SK-N-SH (cell line): ENCODE measurements at regions not wholly inside any gene's neighbourhood (a gene's known extent, or its start where the extent isn't known, plus 50 kb on each side); places are given as distances from the start of the nearest gene placed in this dataset.

Experiments used
- CTCF ChIA-PET: fragments of 300-600, 350-600 bp; formaldehyde crosslinking; extraction: SDS; loops from one replicate; lab custom pipeline; 2021; lab: Yijun Ruan, JAX
- POLR2A ChIA-PET: fragments of 350-600 bp; sonication (Branson Sonifier 250); formaldehyde crosslinking; extraction: SDS; loops from one replicate; lab custom pipeline; 2020; ENCODE audit warnings: antibody characterized with exemption, inconsistent platforms; lab: Yijun Ruan, JAX
- DNase-seq: peaks from one replicate; pipeline ENCODE4 v3.0.0; 2012
- H2AFZ ChIP-seq: fragments of 200-600 bp; sonication (generic); 2 replicates; pipeline ENCODE4 v1.8.1; 2016; ENCODE audit warnings: antibody characterized with exemption, mild to moderate bottlenecking, low read depth
- H3F3A ChIP-seq: fragments of 200-600 bp; sonication (generic); replicated peaks from 2 replicates; pipeline ENCODE3; 2016; ENCODE audit warnings: antibody characterized with exemption, mild to moderate bottlenecking; ENCODE audit not compliant: insufficient read depth
- H3K27ac ChIP-seq, 2 experiments: fragments of 200-500 bp in 1 of 2; fragments of 200-600 bp in 1 of 2; sonication (Bioruptor generic) in 1 of 2; sonication (generic), shearing (Covaris generic) in 1 of 2; 2 replicates each; pipeline versions ENCODE4 v1.5.1 to v1.6.1; 2014 to 2016; ENCODE audit warnings: low read depth in 2 of 2, inconsistent platforms in 1 of 2, low read length in 1 of 2, mild to moderate bottlenecking in 1 of 2, mixed read lengths in 1 of 2
- H3K27me3 ChIP-seq: fragments of 200-600 bp; sonication (generic), shearing (Covaris generic); 2 replicates; pipeline ENCODE4 v1.6.1; 2016; ENCODE audit warnings: mixed run types; ENCODE audit not compliant: insufficient read depth
- H3K36me3 ChIP-seq, 2 experiments: fragments of 200-500 bp in 1 of 2; fragments of 200-600 bp in 1 of 2; sonication (Bioruptor generic) in 1 of 2; sonication (generic) in 1 of 2; replicated peaks in 1 of 2; 2 replicates each; pipeline versions ENCODE3 to v1.5.1; 2014 to 2016; ENCODE audit warnings: low read length in 1 of 2, mild to moderate bottlenecking in 1 of 2; ENCODE audit not compliant: insufficient read depth in 2 of 2, control insufficient read depth in 1 of 2
- H3K4me1 ChIP-seq, 2 experiments: fragments of 200-500 bp in 1 of 2; fragments of 200-600 bp in 1 of 2; sonication (Bioruptor generic) in 1 of 2; sonication (generic), shearing (Covaris generic) in 1 of 2; 2 replicates each; pipeline versions ENCODE4 v1.5.1 to v1.6.1; 2014 to 2016; ENCODE audit warnings: low read depth in 1 of 2, low read length in 1 of 2, mixed run types in 1 of 2; ENCODE audit not compliant: insufficient read depth in 2 of 2, control insufficient read depth in 1 of 2
- H3K4me2 ChIP-seq: fragments of 200-600 bp; sonication (generic), shearing (Covaris generic); 2 replicates; pipeline ENCODE4 v1.6.1; 2017; ENCODE audit warnings: mixed run types
- H3K4me3 ChIP-seq, 2 experiments: fragments of 200-500 bp in 1 of 2; fragments of 200-600 bp in 1 of 2; sonication (Bioruptor generic) in 1 of 2; sonication (generic), shearing (Covaris generic) in 1 of 2; 2 replicates each; pipeline versions ENCODE4 v1.5.1 to v1.8.1; 2014 to 2016; ENCODE audit warnings: low read depth in 2 of 2, inconsistent platforms in 1 of 2, low read length in 1 of 2, mild to moderate bottlenecking in 1 of 2, mixed read lengths in 1 of 2, moderate library complexity in 1 of 2
- H3K79me2 ChIP-seq: fragments of 200-600 bp; sonication (generic); 2 replicates; pipeline ENCODE4 v1.8.1; 2017; ENCODE audit warnings: mild to moderate bottlenecking; ENCODE audit not compliant: insufficient read depth
- H3K9ac ChIP-seq: fragments of 200-600 bp; sonication (generic); 2 replicates; pipeline ENCODE4 v1.6.1; 2017; ENCODE audit warnings: mixed run types
- H3K9me2 ChIP-seq: fragments of 200-600 bp; sonication (generic); 2 replicates; pipeline ENCODE4 v1.6.1; 2017; ENCODE audit warnings: mixed run types
- H3K9me3 ChIP-seq: fragments of 200-600 bp; sonication (generic); 2 replicates; pipeline ENCODE4 v1.6.1; 2017; ENCODE audit warnings: mixed run types, mild to moderate bottlenecking, moderate library complexity
- H4K20me1 ChIP-seq: fragments of 200-600 bp; sonication (generic); 2 replicates; pipeline ENCODE4 v1.6.1; 2017; ENCODE audit warnings: mild to moderate bottlenecking, mixed run types; ENCODE audit not compliant: insufficient read depth
- CHD2 ChIP-seq: fragments of 150-350 bp; IDR thresholded peaks from 2 replicates; pipeline ENCODE4 v1.6.1; 2018; ENCODE audit warnings: low read length; ENCODE audit not compliant: partially characterized antibody
- EP300 ChIP-seq, 2 experiments: IDR thresholded peaks; 2 replicates each; pipeline versions ENCODE4 v1.4.0 to v1.6.1; 2012; ENCODE audit warnings: borderline replicate concordance in 1 of 2, low read depth in 1 of 2, low read length in 1 of 2
- FOXM1 ChIP-seq: IDR thresholded peaks from 2 replicates; pipeline ENCODE4 v1.4.0; 2012; ENCODE audit warnings: low read depth, mild to moderate bottlenecking
- MXI1 ChIP-seq: IDR thresholded peaks from 2 replicates; pipeline ENCODE4 v1.6.1; 2012; ENCODE audit warnings: mild to moderate bottlenecking, low read depth, low read length, improper control_type of control experiment
- POLR2AphosphoS5 ChIP-seq: IDR thresholded peaks from 2 replicates; pipeline ENCODE4 v1.6.1; 2012; ENCODE audit warnings: low read depth, low read length
- RAD21 ChIP-seq: IDR thresholded peaks from 2 replicates; pipeline ENCODE4 v1.6.1; 2012; ENCODE audit warnings: mild to moderate bottlenecking, low read length
- SIN3A ChIP-seq: IDR thresholded peaks from 2 replicates; pipeline ENCODE4 v1.6.1; 2012; ENCODE audit warnings: low read depth, mild to moderate bottlenecking, low read length, moderate library complexity, borderline replicate concordance
- TCF12 ChIP-seq: IDR thresholded peaks from 2 replicates; pipeline ENCODE4 v1.4.0; 2012
- YY1 ChIP-seq: IDR thresholded peaks from 2 replicates; pipeline ENCODE4 v1.4.0; 2012; ENCODE audit warnings: low read depth, mild to moderate bottlenecking
- WGBS: methylation state at CpG from one replicate; pipeline ENCODE4 v1.1.6; 2017; ENCODE audit warnings: low lambda C conversion rate; 5-methylcytosine and 5-hydroxymethylcytosine counted together
- TF ChIP-seq, protein P1 (sequence below): IDR thresholded peaks from 2 replicates; pipeline ENCODE4 v1.4.0; 2012; ENCODE audit warnings: low read depth, borderline replicate concordance
- TF ChIP-seq, protein P2 (sequence below): fragments of 150-350 bp; IDR thresholded peaks from 2 replicates; pipeline ENCODE4 v1.6.1; 2017; ENCODE audit warnings: antibody characterized with exemption, low read length, low read depth, borderline replicate concordance
- TF ChIP-seq, protein P3 (sequence below): IDR thresholded peaks from 2 replicates; pipeline ENCODE4 v1.4.0; 2012; ENCODE audit warnings: low read depth
- TF ChIP-seq, protein P4 (sequence below): IDR thresholded peaks from 2 replicates; pipeline ENCODE4 v1.4.0; 2012; ENCODE audit warnings: low read depth, borderline replicate concordance
- TF ChIP-seq, protein P5 (sequence below): fragments of 150-350 bp; IDR thresholded peaks from 2 replicates; pipeline ENCODE4 v1.6.1; 2016; ENCODE audit warnings: mild to moderate bottlenecking, low read depth, low read length

DNA sequence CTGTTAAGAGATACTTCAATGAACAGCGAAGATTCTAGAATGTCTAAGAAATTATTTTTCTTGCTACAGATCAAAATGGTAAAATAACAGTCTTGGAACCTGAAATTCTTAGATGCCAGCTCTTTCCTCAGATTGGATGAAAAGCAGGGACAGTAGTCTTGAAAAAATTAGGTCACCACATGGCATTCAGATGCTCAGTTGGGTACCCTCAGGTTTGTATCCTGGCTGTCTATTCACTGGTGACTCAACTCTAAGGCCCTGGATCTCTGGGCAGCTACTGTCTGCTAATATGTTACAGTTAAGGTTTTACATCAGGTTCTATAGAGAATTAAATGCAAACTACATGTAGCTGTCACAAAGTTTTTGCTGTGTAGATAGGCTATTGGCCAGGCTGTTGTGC is 528.9 kb upstream of the ADAMTS5 start:
- Histone ChIP-seq H3F3A (no peaks in the 10 kb centered on the region), H3K4me1 (no peaks in the 10 kb centered on the region), H3K9me2 (no peaks in the 10 kb centered on the region), H3K36me3 (no peaks in the 10 kb centered on the region), H2AFZ (no peak overlapping the region), H4K20me1 (no peaks in the 10 kb centered on the region), H3K4me3 (no peak overlapping the region), H3K9me3 (no peaks in the 10 kb centered on the region), H3K27ac (no peak overlapping the region), H3K27me3 (no peaks in the 10 kb centered on the region), H3K4me2 (no peak overlapping the region), H3K79me2 (no peaks in the 10 kb centered on the region), H3K9ac (no peak overlapping the region)
- WGBS, result 78% methylated on average over 1 of the region's 1 CpG
- ChIA-PET CTCF (interaction anchor here (0.8 kb wide), 1 partner anchor 237 kb away, joined by 3 read pairs; no protein-coding TSS in a partner anchor), POLR2A (no interaction called here)
- TF ChIP-seq MXI1 (no peak), TCF12 (0 out of 2 replicates have a peak, but pooled peaks have one; percentile 8)
- DNase-seq, result no peak

DNA sequence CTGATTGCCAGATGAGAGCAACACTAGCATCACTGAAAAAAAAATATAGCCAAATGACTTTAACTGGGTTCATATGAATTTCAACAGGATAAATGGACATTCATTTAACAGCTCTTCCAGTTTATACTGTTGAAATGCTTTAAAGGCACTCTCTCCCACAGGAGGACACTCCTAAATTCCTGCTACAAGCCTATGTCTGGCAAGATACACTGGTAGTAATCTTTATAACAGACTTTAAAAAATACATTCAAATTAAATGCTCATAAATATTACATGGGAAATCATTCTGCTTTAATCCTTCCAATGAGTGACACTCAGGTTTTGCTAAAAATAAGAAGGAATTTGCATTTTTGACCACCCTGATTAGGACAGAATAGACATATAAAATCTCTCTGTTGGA is 526.7 kb upstream of the ADAMTS5 start:
- no peak for TF ChIP-seq YY1
- TF ChIP-seq, protein P1, sequence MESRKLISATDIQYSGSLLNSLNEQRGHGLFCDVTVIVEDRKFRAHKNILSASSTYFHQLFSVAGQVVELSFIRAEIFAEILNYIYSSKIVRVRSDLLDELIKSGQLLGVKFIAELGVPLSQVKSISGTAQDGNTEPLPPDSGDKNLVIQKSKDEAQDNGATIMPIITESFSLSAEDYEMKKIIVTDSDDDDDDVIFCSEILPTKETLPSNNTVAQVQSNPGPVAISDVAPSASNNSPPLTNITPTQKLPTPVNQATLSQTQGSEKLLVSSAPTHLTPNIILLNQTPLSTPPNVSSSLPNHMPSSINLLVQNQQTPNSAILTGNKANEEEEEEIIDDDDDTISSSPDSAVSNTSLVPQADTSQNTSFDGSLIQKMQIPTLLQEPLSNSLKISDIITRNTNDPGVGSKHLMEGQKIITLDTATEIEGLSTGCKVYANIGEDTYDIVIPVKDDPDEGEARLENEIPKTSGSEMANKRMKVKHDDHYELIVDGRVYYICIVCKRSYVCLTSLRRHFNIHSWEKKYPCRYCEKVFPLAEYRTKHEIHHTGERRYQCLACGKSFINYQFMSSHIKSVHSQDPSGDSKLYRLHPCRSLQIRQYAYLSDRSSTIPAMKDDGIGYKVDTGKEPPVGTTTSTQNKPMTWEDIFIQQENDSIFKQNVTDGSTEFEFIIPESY, result no peak
- no peak for TF ChIP-seq SIN3A
- ChIA-PET POLR2A (no interaction called here), CTCF (interaction anchor here (1.2 to 1.6 kb wide), 2 partner anchors 11 to 200 kb away, joined by 3 to 6 read pairs; no protein-coding TSS in a partner anchor)
- Histone ChIP-seq H3F3A (no peaks in the 10 kb centered on the region), H3K9ac (no peak overlapping the region), H3K27ac (no peak overlapping the region), H3K4me1 (no peaks in the 10 kb centered on the region), H3K4me3 (no peak overlapping the region), H3K27me3 (no peaks in the 10 kb centered on the region), H2AFZ (no peak overlapping the region), H3K36me3 (no peaks in the 10 kb centered on the region), H3K9me3 (no peaks in the 10 kb centered on the region), H4K20me1 (no peaks in the 10 kb centered on the region), H3K79me2 (no peaks in the 10 kb centered on the region), H3K4me2 (no peak overlapping the region), H3K9me2 (no peaks in the 10 kb centered on the region)
- DNase-seq, result no peak

DNA sequence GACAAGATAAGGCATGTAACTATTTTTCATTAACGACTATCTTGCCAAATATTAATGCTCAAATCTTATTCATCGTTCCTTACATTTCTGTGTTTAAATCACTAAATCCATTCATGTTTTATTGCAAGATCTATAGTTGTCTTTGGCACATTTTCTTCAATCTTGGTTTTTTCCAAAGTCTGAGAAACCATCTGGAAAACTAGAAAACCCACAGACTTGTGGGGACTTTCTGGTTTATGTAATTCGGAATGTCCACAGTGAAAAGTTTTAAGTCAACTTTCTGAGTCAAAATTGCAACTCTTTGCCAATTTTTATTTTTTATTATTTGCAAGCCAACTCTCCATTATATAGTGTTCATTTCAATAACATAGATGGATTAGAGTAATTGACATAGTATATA is 520.8 kb upstream of the ADAMTS5 start:
- H3F3A ChIP-seq, result no peaks in the 10 kb centered on the region
- H3K27me3 ChIP-seq, result no peaks in the 10 kb centered on the region
- CTCF ChIA-PET, result interaction anchor here (0.7 kb wide), 1 partner anchor 1318 kb away, joined by 3 read pairs; no protein-coding TSS in a partner anchor
- TF ChIP-seq, protein P2, sequence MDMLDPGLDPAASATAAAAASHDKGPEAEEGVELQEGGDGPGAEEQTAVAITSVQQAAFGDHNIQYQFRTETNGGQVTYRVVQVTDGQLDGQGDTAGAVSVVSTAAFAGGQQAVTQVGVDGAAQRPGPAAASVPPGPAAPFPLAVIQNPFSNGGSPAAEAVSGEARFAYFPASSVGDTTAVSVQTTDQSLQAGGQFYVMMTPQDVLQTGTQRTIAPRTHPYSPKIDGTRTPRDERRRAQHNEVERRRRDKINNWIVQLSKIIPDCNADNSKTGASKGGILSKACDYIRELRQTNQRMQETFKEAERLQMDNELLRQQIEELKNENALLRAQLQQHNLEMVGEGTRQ, result no peak
- TF ChIP-seq, protein P3, sequence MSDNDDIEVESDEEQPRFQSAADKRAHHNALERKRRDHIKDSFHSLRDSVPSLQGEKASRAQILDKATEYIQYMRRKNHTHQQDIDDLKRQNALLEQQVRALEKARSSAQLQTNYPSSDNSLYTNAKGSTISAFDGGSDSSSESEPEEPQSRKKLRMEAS, result no peak
- TF ChIP-seq FOXM1, result no peak
- no peak for TF ChIP-seq MXI1
- TF ChIP-seq CHD2, result no peak
- no peak for TF ChIP-seq EP300 (IDR thresholded peaks at IDR 0.05; ENCODE audit: borderline replicate concordance in 1 of 2, low read depth in 1 of 2, low read length in 1 of 2)
- TF ChIP-seq, protein P4, sequence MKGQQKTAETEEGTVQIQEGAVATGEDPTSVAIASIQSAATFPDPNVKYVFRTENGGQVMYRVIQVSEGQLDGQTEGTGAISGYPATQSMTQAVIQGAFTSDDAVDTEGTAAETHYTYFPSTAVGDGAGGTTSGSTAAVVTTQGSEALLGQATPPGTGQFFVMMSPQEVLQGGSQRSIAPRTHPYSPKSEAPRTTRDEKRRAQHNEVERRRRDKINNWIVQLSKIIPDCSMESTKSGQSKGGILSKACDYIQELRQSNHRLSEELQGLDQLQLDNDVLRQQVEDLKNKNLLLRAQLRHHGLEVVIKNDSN, result no peak
- TF ChIP-seq RAD21, result no peak
- TF ChIP-seq POLR2AphosphoS5, result no peak
- TF ChIP-seq, protein P5, sequence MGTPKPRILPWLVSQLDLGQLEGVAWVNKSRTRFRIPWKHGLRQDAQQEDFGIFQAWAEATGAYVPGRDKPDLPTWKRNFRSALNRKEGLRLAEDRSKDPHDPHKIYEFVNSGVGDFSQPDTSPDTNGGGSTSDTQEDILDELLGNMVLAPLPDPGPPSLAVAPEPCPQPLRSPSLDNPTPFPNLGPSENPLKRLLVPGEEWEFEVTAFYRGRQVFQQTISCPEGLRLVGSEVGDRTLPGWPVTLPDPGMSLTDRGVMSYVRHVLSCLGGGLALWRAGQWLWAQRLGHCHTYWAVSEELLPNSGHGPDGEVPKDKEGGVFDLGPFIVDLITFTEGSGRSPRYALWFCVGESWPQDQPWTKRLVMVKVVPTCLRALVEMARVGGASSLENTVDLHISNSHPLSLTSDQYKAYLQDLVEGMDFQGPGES, result no peak
- TF ChIP-seq, protein P1, result no peak

More for the DNA sequence above, 520.8 kb upstream of the ADAMTS5 start:
- H3K9me2 ChIP-seq, result no peaks in the 10 kb centered on the region
- no peak overlapping the region for H3K4me3 ChIP-seq
- no peak for DNase-seq
- no peaks in the 10 kb centered on the region for H3K79me2 ChIP-seq
- no peak overlapping the region for H2AFZ ChIP-seq
- H3K27ac ChIP-seq, result no peak overlapping the region
- no peak overlapping the region for H3K4me2 ChIP-seq
- H4K20me1 ChIP-seq, result no peaks in the 10 kb centered on the region
- no peak overlapping the region for H3K9ac ChIP-seq
- no peaks in the 10 kb centered on the region for H3K9me3 ChIP-seq
- no peaks in the 10 kb centered on the region for H3K36me3 ChIP-seq
- POLR2A ChIA-PET, result no interaction called here
- WGBS, result 72% methylated on average over 3 of the region's 3 CpGs
- no peaks in the 10 kb centered on the region for H3K4me1 ChIP-seq
